ENCODE measurements at regions not wholly inside any gene's neighbourhood (a gene's known extent, or its start where the extent isn't known, plus 50 kb on each side); places are given as distances from the start of the nearest gene placed in this dataset.

- TF ChIP-seq CTCF (IDR thresholded peaks at IDR 0.05; ENCODE audit: insufficient read depth, low read length, poor library complexity, severe bottlenecking) (no peak), EZH2phosphoT487 (conservative IDR thresholded peaks at IDR 0.05; ENCODE audit: low read length) (no peak)
These were observed 166.4 kb upstream of the FANCL start for GRCh38 chr2:58407487-58407886.
